ENCODE measurements at regions not wholly inside any gene's neighbourhood (a gene's known extent, or its start where the extent isn't known, plus 50 kb on each side); places are given as distances from the start of the nearest gene placed in this dataset.

- no peak overlapping the region for H3K9ac ChIP-seq (ENCODE audit: control insufficient read depth, extremely low read depth, insufficient read depth, low read length)
- H3K9me1 ChIP-seq (ENCODE audit: control insufficient read depth, extremely low read depth, insufficient read depth, low read length), result no peaks in the 10 kb centered on the region
- H3K79me2 ChIP-seq (ENCODE audit: control insufficient read depth, insufficient read depth, low read length), result peaks cover 2% of the 10 kb centered on the region
- dilution Hi-C loops (cut with MboI; ENCODE audit: extremely low pct_ligation_motif_present, low sequenced_read_pairs), result loop anchor here (25.0 kb wide), 1 partner anchor 407 kb away; no protein-coding TSS in a partner anchor
- peak overlapping the region; percentile 15 for H3K27ac ChIP-seq (ENCODE audit: control insufficient read depth, insufficient read depth, low read length)
- FAIRE-seq (no peak), DNase-seq (ENCODE audit: low read depth, low spot score) (no peak)
- no peak overlapping the region for H3K4me2 ChIP-seq (ENCODE audit: control insufficient read depth, extremely low read depth, insufficient read depth, low read depth, low read length)
- H3K9me3 ChIP-seq (ENCODE audit: control insufficient read depth, low read depth, low read length), result no peaks in the 10 kb centered on the region
- no peaks in the 10 kb centered on the region for H4K20me1 ChIP-seq (ENCODE audit: control insufficient read depth, extremely low read depth, insufficient read depth, low read length)
- H2AFZ ChIP-seq (ENCODE audit: control insufficient read depth, low read length), result no peak overlapping the region
- no peak for TF ChIP-seq EZH2 (IDR thresholded peaks at IDR 0.05; ENCODE audit: low read length)
- no peak for TF ChIP-seq CTCF (optimal IDR thresholded peaks at IDR 0.05 in 1 of 3, IDR thresholded peaks at IDR 0.05 in 1 of 3, conservative IDR thresholded peaks at IDR 0.05 in 1 of 3; ENCODE audit: extremely low read depth in 1 of 3, insufficient read depth in 2 of 3, low read length in 3 of 3)
- H3K4me1 ChIP-seq (ENCODE audit: control insufficient read depth, extremely low read depth, insufficient read depth, low read length), result peaks cover 35% of the 10 kb centered on the region
- H3K4me3 ChIP-seq (ENCODE audit: control insufficient read depth in 2 of 3, extremely low read depth in 1 of 3, insufficient read depth in 2 of 3, low read depth in 1 of 3, low read length in 3 of 3), result no peak overlapping the region
- H3K36me3 ChIP-seq (ENCODE audit: control insufficient read depth in 2 of 2, extremely low read depth in 1 of 2, insufficient read depth in 2 of 2, low read length in 2 of 2), result peaks cover 6 to 19% of the 10 kb centered on the region in 2 experiments
- H3K27me3 ChIP-seq (ENCODE audit: control insufficient read depth, extremely low read depth, insufficient read depth, low read length), result no peaks in the 10 kb centered on the region
These were observed 543.4 kb upstream of the DIPK2B start for GRCh38 chrX:45743906-45744625.

GRCh38 chrX:45743081-45743533 lies 542.4 kb upstream of the DIPK2B start:
- Histone ChIP-seq H4K20me1 (ENCODE audit: control insufficient read depth, extremely low read depth, insufficient read depth, low read length) (no peaks in the 10 kb centered on the region), H3K9ac (ENCODE audit: control insufficient read depth, extremely low read depth, insufficient read depth, low read length) (no peak overlapping the region), H3K4me1 (ENCODE audit: control insufficient read depth, extremely low read depth, insufficient read depth, low read length) (peaks cover 30% of the 10 kb centered on the region), H3K27me3 (ENCODE audit: control insufficient read depth, extremely low read depth, insufficient read depth, low read length) (no peaks in the 10 kb centered on the region), H3K4me2 (ENCODE audit: control insufficient read depth, extremely low read depth, insufficient read depth, low read depth, low read length) (no peak overlapping the region), H3K79me2 (ENCODE audit: control insufficient read depth, insufficient read depth, low read length) (peaks cover 2% of the 10 kb centered on the region), H3K9me1 (ENCODE audit: control insufficient read depth, extremely low read depth, insufficient read depth, low read length) (no peaks in the 10 kb centered on the region), H2AFZ (ENCODE audit: control insufficient read depth, low read length) (no peak overlapping the region), H3K36me3 (ENCODE audit: control insufficient read depth in 2 of 2, extremely low read depth in 1 of 2, insufficient read depth in 2 of 2, low read length in 2 of 2) (peaks cover 6 to 18% of the 10 kb centered on the region in 2 experiments), H3K27ac (ENCODE audit: control insufficient read depth, insufficient read depth, low read length) (peak overlapping the region; percentile 44), H3K9me3 (ENCODE audit: control insufficient read depth, low read depth, low read length) (no peaks in the 10 kb centered on the region), H3K4me3 (ENCODE audit: control insufficient read depth in 2 of 3, extremely low read depth in 1 of 3, insufficient read depth in 2 of 3, low read depth in 1 of 3, low read length in 3 of 3) (no peak overlapping the region)
- peak; percentile 71 for FAIRE-seq
- dilution Hi-C loops (cut with MboI; ENCODE audit: extremely low pct_ligation_motif_present, low sequenced_read_pairs), result loop anchor here (25.0 kb wide), 1 partner anchor 406 kb away; no protein-coding TSS in a partner anchor
- peak; percentile 51 to 76 (median 70) for TF ChIP-seq CTCF (optimal IDR thresholded peaks at IDR 0.05 in 1 of 3, IDR thresholded peaks at IDR 0.05 in 1 of 3, conservative IDR thresholded peaks at IDR 0.05 in 1 of 3; ENCODE audit: extremely low read depth in 1 of 3, insufficient read depth in 2 of 3, low read length in 3 of 3)
- no peak for TF ChIP-seq EZH2 (IDR thresholded peaks at IDR 0.05; ENCODE audit: low read length)
- peak; percentile 65 for DNase-seq (ENCODE audit: low read depth, low spot score)
